ENCODE measurements at regions not wholly inside any gene's neighbourhood (a gene's known extent, or its start where the extent isn't known, plus 50 kb on each side); places are given as distances from the start of the nearest gene placed in this dataset.

- no peak overlapping the region for H4K5ac ChIP-seq (ENCODE audit: insufficient read length, low read depth, low read length)
- no peak for TF ChIP-seq CTCF (conservative IDR thresholded peaks at IDR 0.05)
- no peak overlapping the region for H2BK120ac ChIP-seq (ENCODE audit: low read depth, low read length, poor library complexity, severe bottlenecking)
- no peak overlapping the region for H2AFZ ChIP-seq (ENCODE audit: low read length)
- H3K4me3 Mint-ChIP-seq, result no peak overlapping the region
- H3K9me3 ChIP-seq (ENCODE audit: control insufficient read depth, low read depth, low read length), result no peaks in the 10 kb centered on the region
- no peak overlapping the region for H3K27ac ChIP-seq (ENCODE audit: insufficient read length, low read depth, low read length)
- H3K14ac ChIP-seq (ENCODE audit: insufficient read depth, low read length), result no peak overlapping the region
- no peak overlapping the region for H2BK5ac ChIP-seq (ENCODE audit: insufficient read length, low read length)
- no peak overlapping the region for H2BK12ac ChIP-seq (ENCODE audit: insufficient read length, low read depth, low read length)
- no peak overlapping the region for H3T11ph ChIP-seq (ENCODE audit: low read length)
- H2BK15ac ChIP-seq (ENCODE audit: low read depth, low read length), result no peak overlapping the region
- H2BK20ac ChIP-seq (ENCODE audit: low read depth, low read length, poor library complexity, severe bottlenecking), result no peak overlapping the region
- H3K23me2 ChIP-seq (ENCODE audit: insufficient read length, low read depth, low read length, poor library complexity, severe bottlenecking), result no peaks in the 10 kb centered on the region
- H3K36me3 Mint-ChIP-seq (ENCODE audit: insufficient read depth in 1 of 3, low read depth in 3 of 3), result no peaks in the 10 kb centered on the region
- no peak overlapping the region for H3K18ac ChIP-seq (ENCODE audit: insufficient read length, low read depth, low read length)
- H3K4me2 ChIP-seq (ENCODE audit: insufficient read depth, insufficient read length, low read length), result no peak overlapping the region
- H4K8ac ChIP-seq (replicated peaks; ENCODE audit: insufficient read length, low read depth, low read length), result no peak overlapping the region
- H3K79me1 ChIP-seq (ENCODE audit: insufficient read depth, low read depth, low read length, poor library complexity, severe bottlenecking), result no peaks in the 10 kb centered on the region
- H3K23ac ChIP-seq (ENCODE audit: insufficient read length, low read depth, low read length), result no peak overlapping the region
- H3K9ac ChIP-seq (ENCODE audit: extremely low read depth, insufficient read length, low read length), result no peak overlapping the region
- DNase-seq, result no peak
- no peak overlapping the region; a peak in 1 of 7 replicates for H3K27ac Mint-ChIP-seq
- H3K56ac ChIP-seq (ENCODE audit: insufficient read length, low read depth, low read length), result no peak overlapping the region
- WGBS (ENCODE audit: extremely low coverage, insufficient read length, low lambda C conversion rate), result no CpG with 5 or more reads among the region's 11 CpGs
- no peaks in the 10 kb centered on the region for H3K9me3 Mint-ChIP-seq
- no peak overlapping the region for H2AK5ac ChIP-seq (ENCODE audit: insufficient read length, low read length)
- no peak overlapping the region for H3K4ac ChIP-seq (ENCODE audit: low read depth, low read length)
- peaks cover 10% of the 10 kb centered on the region for H3K27me3 Mint-ChIP-seq (ENCODE audit: low read depth)
- no peaks in the 10 kb centered on the region for H4K20me1 ChIP-seq (ENCODE audit: control insufficient read depth, insufficient read depth, insufficient read length)
- H3K79me2 ChIP-seq (ENCODE audit: insufficient read depth, low read length), result no peaks in the 10 kb centered on the region
- H3K4me1 Mint-ChIP-seq, result peaks cover 13 to 15% of the 10 kb centered on the region in 2 experiments
- no peaks in the 10 kb centered on the region for H3K4me1 ChIP-seq (ENCODE audit: insufficient read depth, low read length)
- no peak overlapping the region for H4K91ac ChIP-seq (ENCODE audit: insufficient read length, low read depth, low read length)
- H3K27me3 ChIP-seq (ENCODE audit: insufficient read depth, low read length), result no peaks in the 10 kb centered on the region
Measured at GRCh38 chr3:197424266-197424665, 125.9 kb upstream of the DLG1 start.

Data from H9 (cell line).